Activated CD4-positive, alpha-beta T cell treated with anti-CD3 and anti-CD28 coated beads, Interleukin-10, Interleukin-2, amounts not matched to agents 100 ng/mL and 50 ng/mL, durations not matched to agents 16 hours and 8 hours (primary cell): ENCODE measurements at regions not wholly inside any gene's neighbourhood (a gene's known extent, or its start where the extent isn't known, plus 50 kb on each side); places are given as distances from the start of the nearest gene placed in this dataset.
"Not testable (repeated sequence)": the region's sequence is repeated elsewhere in the genome, so short reads cannot be mapped to it uniquely, and the experiment has no call there.

Experiments used
- DNase-seq: peaks from one replicate; pipeline ENCODE4 v3.0.0-alpha.2; 2020

GRCh38 chr13:85186356-85187045, 612.7 kb downstream of the SLITRK6 start:
- no peak for DNase-seq

- DNase-seq = no peak
Observed at GRCh38 chr13:85174291-85174690, 624.9 kb downstream of the SLITRK6 start.

DNA sequence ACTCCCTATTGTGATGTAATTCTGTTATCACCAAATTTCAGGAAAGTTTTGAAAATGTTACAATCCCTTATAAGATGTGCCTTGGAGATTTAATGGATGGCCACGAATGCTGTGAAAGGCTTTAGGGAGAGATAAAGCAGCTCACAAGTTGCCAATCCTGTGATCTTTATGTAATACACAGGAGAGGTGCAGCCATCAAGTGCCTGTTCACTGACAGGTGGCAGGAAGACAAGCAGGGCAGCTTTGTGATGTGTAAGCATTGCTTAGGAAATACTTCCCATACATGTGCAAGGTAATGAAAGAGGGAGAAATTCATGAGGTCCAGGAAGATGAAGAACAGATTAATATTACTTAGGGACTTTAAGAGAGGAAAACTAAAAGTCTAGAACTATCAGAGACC, 628.8 kb downstream of the SLITRK6 start:
- DNase-seq = no peak

- no peak for DNase-seq
Observed at GRCh38 chr13:85166891-85167290, 632.3 kb downstream of the SLITRK6 start.

GRCh38 chr13:85163063-85163462, 636.2 kb downstream of the SLITRK6 start:
- no peak for DNase-seq

DNA sequence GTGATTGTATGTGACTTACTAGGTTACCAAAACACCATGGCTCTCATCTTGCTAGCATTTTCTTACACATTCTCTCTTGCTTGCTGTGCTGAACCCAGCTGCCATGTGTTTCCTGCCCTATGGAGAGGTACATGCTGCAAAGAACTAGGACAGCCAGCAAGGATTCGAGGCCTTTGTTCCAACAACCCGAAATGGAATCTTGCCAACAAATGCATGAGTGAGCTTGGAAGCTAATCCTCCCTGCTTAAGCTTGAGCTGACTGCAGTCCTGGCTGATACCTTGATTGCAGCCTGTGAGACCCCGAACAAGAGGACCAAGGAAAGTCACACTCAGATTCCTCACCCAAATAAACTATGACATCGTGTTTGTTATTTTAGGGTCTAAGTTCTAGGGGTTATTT, 651.2 kb downstream of the SLITRK6 start:
- DNase-seq = no peak

- DNase-seq = no peak
Observed at GRCh38 chr13:85142351-85142927, 656.8 kb downstream of the SLITRK6 start.

DNA sequence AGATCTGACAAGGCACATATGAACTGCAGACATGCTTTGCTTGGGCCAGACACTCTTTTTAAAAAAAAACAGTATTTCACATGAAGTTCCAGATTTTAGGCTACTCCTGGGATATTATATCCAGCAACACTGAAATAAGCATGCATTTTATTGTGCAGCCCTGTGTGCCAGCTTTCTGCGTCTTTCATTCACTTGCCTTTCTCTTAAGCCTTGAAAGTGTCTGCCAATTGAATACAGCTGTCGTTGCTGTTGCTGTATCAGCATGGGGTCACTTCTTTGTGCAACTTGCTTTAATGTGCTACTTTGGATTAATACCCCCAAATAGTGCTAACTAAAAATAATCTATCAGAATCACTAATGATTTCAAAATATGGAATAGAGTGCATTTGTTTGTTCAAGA, 657.8 kb downstream of the SLITRK6 start:
- DNase-seq = no peak

DNA sequence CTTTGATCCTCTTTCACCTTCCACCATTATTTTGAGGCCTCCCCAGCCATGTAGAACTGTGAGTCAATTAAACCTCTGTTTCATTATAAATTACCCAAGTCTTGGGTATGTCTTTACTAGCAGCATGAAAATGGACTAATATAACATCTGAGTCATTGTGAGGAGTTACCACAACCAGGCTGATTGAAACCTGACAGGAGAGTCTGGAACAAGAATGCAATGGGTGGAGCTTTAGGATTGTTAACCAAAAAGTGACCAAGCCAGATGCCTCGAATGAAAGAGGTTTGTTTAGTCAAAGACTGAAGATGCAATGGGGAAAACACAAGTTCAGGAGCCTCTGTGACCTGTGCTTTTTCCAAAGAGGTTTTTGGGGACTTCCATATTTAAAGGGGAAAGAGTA, 659.0 kb downstream of the SLITRK6 start:
- DNase-seq = no peak

DNA sequence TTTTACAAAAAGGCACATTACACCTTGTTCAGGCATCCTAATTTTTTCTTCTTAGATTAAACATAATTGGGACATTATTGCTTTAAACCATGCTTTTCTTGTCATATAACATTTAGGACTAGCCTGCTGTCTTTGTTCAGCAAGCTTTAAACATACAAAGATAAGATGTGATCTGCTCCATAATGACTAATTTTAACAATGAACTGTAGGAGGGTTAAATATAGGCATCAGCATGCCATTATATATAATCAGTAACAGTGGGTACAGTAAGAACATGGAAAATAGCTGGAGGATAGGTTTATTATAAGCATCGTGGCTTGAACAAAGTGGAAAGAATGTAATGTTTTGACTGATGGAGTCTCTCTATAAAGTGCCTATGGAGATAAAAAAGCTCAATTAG, 661.7 kb downstream of the SLITRK6 start:
- no peak for DNase-seq

DNA sequence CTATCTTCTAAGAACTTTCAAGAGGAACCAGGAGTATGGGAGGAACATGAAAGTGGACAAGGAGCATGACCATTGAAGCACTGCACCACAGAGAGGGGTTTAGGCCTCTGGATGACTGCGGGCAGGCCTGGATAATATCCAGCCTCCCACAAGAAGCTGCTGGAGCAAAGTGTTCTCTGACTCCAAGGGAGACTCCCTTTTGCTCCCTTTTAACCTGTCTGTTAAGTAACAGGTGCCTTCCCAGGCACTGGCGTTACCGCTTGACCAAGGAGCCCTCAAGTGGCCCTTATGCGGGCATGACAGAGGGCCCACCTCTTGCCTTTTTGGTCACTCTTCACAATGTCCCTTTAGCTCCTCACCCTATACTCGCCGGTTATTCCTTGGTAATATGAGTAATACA, 666.2 kb downstream of the SLITRK6 start:
- DNase-seq = no peak

DNA sequence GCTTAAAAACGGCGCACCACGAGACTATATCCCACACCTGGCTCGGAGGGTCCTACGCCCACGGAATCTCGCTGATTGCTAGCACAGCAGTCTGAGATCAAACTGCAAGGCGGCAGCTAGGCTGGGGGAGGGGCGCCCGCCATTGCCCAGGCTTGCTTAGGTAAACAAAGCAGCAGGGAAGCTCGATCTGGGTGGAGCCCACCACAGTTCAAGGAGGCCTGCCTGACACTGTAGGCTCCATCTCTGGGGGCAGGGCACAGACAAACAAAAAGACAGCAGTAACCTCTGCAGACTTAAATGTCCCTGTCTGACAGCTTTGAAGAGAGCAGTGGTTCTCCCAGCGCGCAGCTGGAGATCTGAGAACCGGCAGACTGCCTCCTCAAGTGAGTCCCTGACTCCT, 675.7 kb downstream of the SLITRK6 start:
- not testable (repeated sequence) for DNase-seq

- DNase-seq = no peak
Observed at GRCh38 chr13:85108356-85108755, 690.9 kb downstream of the SLITRK6 start.

GRCh38 chr13:85099245-85099644, 700.0 kb downstream of the SLITRK6 start:
- DNase-seq = no peak

DNA sequence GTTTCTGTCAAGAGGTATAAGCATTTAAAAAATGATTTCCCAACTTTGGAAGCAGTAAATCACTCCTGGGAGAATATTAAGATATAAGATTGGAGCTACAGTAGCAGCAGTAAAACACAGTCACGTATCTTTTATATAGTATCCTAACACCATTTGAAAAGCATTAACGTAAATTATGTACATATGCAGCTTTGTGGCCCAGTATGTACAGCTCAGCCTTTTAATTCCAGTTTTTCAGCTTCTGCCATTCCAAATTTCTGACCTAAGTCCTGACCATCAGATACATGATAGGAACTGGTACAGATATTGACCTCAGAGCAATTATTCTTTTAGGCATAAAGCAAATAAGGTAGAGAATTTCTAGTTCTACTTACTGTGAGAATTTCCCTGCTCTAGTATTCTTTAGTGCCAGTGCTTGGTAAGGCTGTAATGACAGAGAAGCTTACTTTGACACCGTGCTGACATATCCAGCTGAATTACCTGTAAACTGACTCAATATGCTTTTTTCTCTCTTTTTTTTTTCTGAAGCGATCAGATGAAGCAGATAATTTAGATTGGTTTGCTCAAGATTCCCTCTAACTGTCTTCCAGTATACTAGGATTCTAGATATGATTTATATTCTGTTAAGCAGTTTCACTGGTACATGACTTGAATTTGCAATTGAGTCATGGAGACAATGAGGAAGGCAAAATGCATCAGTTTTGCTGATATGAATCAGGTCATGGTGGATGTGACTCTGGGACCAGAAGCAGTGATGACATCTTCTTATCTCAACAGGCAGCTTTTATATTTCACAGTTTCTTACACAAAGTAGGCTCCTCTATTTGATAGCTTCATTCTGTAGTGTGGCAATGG, 703.6 kb downstream of the SLITRK6 start:
- no peak for DNase-seq

DNA sequence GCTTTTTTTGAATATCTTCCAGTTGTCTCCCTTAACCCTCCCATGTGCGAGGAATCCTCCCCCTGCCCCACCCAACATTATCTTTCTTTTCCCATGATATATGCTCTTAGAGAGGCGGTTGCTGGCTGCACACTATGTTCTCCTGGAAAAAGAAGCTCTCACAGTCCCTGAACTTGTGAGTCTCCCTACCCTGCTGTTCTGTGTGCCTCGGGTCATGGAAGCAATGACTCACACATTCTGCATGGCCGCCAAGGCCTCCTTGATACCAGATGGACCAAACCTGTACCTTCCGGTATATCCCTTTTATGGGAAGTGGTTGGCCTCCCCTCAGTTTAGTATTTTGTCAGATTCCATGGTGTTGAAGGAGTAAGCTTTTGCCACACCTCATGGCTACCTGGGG, 705.4 kb downstream of the SLITRK6 start:
- DNase-seq = no peak

GRCh38 chr13:85091631-85092234, 707.5 kb downstream of the SLITRK6 start:
- DNase-seq = no peak

DNA sequence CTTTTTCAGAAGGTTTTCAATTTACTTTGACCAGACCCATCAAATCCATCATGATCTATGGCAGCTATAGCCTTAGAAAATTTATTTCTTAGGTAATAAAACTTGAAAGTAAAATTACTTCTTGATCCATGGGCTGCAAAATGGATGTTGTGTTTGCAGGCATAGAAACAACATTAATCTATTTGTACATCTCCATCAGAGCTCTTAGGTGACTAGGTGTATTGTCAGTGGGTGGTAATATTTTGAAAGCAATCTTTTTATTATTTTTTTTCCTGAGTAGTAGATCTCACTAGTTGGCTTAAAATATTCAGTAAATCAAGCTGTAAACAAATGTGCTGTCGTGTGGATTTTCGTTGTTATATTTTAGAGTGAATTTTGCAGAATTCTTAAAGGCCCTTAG, 710.0 kb downstream of the SLITRK6 start:
- DNase-seq = no peak

GRCh38 chr13:85080691-85081090, 718.5 kb downstream of the SLITRK6 start:
- DNase-seq = no peak

DNA sequence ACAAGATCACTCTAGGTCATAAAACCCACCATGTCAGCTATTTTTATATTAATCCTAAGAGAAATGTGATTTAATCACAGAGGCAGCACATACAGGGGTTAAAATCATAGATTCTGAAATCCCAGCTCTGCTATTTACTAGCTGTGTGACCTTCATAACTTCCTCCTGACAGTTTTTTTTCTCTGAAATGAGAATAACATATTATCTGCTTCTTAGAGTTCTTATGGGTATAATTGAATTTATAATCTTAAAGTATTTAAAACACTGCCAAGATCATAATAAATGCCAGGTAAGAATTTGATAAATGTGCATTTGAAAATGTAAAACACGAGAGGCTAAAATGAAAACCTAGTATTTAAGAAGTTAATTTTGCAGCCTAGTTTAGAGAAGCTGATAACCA, 722.9 kb downstream of the SLITRK6 start:
- no peak for DNase-seq

GRCh38 chr13:85074543-85075313, 724.5 kb downstream of the SLITRK6 start:
- DNase-seq = no peak

- no peak for DNase-seq
Observed at GRCh38 chr13:85068231-85068630, 731.0 kb downstream of the SLITRK6 start.

DNA sequence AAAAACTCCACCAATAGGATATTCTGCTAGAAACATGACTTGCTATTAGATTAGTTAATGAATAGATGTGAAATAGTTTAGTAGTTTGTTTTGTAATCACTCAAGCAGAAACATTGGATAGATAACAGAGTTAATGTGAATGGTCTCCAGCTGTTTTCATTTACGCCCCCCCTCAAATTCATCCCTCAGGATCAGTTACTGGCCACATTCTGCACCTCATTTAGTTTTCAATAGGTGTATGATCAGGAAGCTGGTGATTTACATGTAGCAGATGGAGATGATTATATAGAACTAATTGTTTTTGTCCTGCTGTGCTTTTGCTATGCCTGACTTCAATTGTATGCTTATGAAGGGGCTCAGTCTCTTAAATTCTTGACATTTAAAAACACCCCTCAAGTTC, 759.0 kb downstream of the SLITRK6 start:
- DNase-seq = no peak
